Psoas muscle (tissue), 7 donors: ENCODE measurements at regions not wholly inside any gene's neighbourhood (a gene's known extent, or its start where the extent isn't known, plus 50 kb on each side); places are given as distances from the start of the nearest gene placed in this dataset.

Experiments
- ATAC-seq, 4 donors: fragments of 200-7000 bp; cut with Tn5 transposase; one replicate each; pipeline ENCODE4 v1.9.1; 2020; ENCODE audit warnings: moderate library complexity in 3 of 4, mild to moderate bottlenecking in 2 of 4
- DNase-seq, 2 donors: peaks; one replicate each; pipeline ENCODE4 v3.0.0-alpha.2; 2020
- H3K27ac ChIP-seq: fragments of 200-600 bp; one replicate; pipeline ENCODE4 v1.8.0; 2022
- H3K27me3 ChIP-seq, 3 donors: fragments of 200-600 bp in 1 of 3; one replicate each; pipeline versions ENCODE4 v1.6.1 to v1.8.0; 2013 to 2022; ENCODE audit warnings: low read length in 2 of 3, mild to moderate bottlenecking in 2 of 3, moderate library complexity in 1 of 3; ENCODE audit not compliant: insufficient read depth in 3 of 3
- H3K36me3 ChIP-seq, 2 donors: fragments of 200-600 bp in 1 of 2; one replicate each; pipeline versions ENCODE4 v1.6.1 to v1.8.0; 2013 to 2022; ENCODE audit warnings: low read depth in 1 of 2, mild to moderate bottlenecking in 1 of 2, moderate library complexity in 1 of 2; ENCODE audit not compliant: insufficient read depth in 1 of 2
- H3K4me1 ChIP-seq: fragments of 200-600 bp; one replicate; pipeline ENCODE4 v1.8.0; 2022
- H3K4me3 ChIP-seq: fragments of 200-600 bp; one replicate; pipeline ENCODE4 v1.8.0; 2022; ENCODE audit warnings: mild to moderate bottlenecking
- H3K9me3 ChIP-seq: fragments of 200-600 bp; one replicate; pipeline ENCODE4 v1.8.0; 2022
- WGBS, 3 donors: extraction: QIAGEN DNeasy Blood & Tissue Kit; methylation state at CpG; one replicate each; pipeline versions ENCODE4 v1.1.6 to v1.1.7; 2013; 5-methylcytosine and 5-hydroxymethylcytosine counted together
- intact Hi-C, 2 donors: fragments of 100-400 bp; cut with DNase I; formaldehyde crosslinking; loops; one replicate each; pipeline versions ENCODE4 v1.11.0 to v1.14.2; 2022
- TF ChIP-seq, protein P1 (sequence below): fragments of 200-600 bp; IDR thresholded peaks from one replicate; pipeline ENCODE4 v1.8.0; 2022; ENCODE audit warnings: antibody characterized with exemption
- donor health status: healthy with polysubstance abuse.
- donor health status: DM: no; HTN: no; CAD: no; lungs with moderate emphysema.
- donor health status: Bipolar disorder and iron deficiency.
- donor health status: healthy.
- donor health status: DM: yes; HTN: yes; CAD: no.
- donor health status: DM: no; HTN: no; CAD: no.
- donor health status: DM: yes; HTN: yes; CAD: no.

DNA sequence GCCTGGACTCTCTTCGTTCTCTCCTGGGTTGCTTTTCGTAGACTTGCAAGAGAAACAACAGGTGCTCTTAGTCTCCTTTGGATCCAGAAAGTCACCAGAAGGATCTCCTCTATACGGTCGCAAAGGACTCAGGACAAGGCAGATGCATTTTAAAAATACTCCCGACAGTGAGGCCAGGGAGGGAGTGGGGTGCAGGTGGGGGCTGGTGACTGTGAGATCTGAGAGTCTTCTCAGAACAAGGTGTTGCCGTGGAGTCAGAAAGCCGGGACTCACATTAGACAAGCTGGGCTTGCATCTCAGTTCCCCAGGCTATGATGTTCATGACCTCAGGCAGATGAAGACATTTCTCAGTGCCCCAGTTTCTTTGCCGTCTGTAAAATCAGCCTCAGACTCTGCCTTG is 507.2 kb downstream of the TCERG1L start:
- intact Hi-C loops = no loop called here
- no peak overlapping the region for H3K4me3 ChIP-seq
- DNase-seq (no peak), ATAC-seq (no peak)
- H3K4me1 ChIP-seq = no peaks in the 10 kb centered on the region
- H3K9me3 ChIP-seq = no peaks in the 10 kb centered on the region
- no peak overlapping the region for H3K27ac ChIP-seq
- no peaks in the 10 kb centered on the region for H3K27me3 ChIP-seq
- no peaks in the 10 kb centered on the region for H3K36me3 ChIP-seq
- TF ChIP-seq, protein P1, sequence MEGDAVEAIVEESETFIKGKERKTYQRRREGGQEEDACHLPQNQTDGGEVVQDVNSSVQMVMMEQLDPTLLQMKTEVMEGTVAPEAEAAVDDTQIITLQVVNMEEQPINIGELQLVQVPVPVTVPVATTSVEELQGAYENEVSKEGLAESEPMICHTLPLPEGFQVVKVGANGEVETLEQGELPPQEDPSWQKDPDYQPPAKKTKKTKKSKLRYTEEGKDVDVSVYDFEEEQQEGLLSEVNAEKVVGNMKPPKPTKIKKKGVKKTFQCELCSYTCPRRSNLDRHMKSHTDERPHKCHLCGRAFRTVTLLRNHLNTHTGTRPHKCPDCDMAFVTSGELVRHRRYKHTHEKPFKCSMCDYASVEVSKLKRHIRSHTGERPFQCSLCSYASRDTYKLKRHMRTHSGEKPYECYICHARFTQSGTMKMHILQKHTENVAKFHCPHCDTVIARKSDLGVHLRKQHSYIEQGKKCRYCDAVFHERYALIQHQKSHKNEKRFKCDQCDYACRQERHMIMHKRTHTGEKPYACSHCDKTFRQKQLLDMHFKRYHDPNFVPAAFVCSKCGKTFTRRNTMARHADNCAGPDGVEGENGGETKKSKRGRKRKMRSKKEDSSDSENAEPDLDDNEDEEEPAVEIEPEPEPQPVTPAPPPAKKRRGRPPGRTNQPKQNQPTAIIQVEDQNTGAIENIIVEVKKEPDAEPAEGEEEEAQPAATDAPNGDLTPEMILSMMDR = no peak
- WGBS, 3 donors = 68 to 78% (median 73%) methylated on average over 8 of the region's 8 CpGs

DNA sequence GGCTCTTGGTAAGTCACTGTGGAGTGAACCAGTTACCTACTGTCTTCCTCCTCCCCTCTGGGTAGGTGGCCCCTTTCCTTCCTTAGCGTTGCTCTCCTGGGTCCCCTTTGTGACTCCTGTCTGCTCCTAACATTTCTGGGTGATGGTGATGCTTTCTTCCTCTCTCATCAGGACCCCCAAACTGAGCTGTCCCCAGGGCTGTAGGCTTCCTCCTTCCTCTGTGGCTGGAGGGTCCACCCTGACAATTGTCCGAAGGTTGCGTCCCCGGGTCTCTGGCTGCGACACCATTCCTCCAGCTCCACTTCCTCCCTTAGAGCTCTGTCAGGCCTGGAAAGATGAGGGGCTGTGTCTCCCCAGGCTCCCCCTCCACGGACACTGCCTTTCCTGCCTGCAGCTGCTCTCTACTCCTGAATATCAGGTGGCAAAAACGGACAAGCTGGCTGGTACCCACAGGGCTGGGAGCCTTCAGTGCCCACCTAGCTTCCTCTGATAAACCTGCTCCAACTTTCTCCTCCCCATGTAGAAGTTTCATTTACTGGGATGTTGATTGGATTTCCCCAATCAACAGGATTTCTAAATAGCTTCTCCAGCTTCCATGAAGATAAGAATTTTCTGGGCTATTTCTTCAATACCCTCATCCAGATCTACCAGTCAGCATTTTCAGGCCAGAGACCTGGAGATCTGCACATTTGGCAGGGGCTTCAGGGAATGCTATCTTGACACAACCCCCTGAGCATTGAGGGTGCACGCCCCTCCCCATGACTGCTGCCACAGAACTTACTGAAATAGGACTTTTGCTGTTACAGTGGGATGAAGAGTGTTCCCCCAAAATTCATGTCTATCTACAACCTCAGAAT is 506.5 kb downstream of the TCERG1L start:
- Histone ChIP-seq H3K9me3 (no peaks in the 10 kb centered on the region), H3K36me3 (no peaks in the 10 kb centered on the region), H3K27ac (no peak overlapping the region), H3K4me1 (no peaks in the 10 kb centered on the region), H3K27me3 (no peaks in the 10 kb centered on the region), H3K4me3 (no peak overlapping the region)
- no peak for DNase-seq
- ATAC-seq = no peak
- intact Hi-C loops = no loop called here
- TF ChIP-seq, protein P1 = no peak
- 74 to 81% (median 78%) methylated on average over 8 of the region's 8 CpGs for WGBS, 3 donors

DNA sequence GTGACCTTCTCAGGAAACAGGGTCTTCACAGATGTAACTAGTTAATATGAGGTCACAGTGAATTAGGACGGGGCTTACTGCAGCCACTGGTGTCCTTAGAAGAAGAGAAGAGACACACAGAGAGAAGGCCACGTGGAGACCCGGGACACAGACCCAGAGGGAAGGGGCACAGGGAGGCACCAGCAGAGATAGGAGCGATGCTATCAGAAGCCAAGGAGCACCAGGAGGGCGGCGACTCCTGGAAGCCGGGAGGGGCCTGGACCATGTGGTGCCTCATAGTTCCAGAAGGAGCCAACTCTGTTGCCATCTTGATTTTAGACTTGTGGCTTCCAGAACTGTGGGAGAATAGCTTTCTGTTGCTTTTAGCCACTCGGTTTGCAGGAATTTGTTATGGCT is 505.9 kb downstream of the TCERG1L start:
- no peaks in the 10 kb centered on the region for H3K9me3 ChIP-seq
- no peak overlapping the region for H3K4me3 ChIP-seq
- no peaks in the 10 kb centered on the region for H3K36me3 ChIP-seq
- H3K27me3 ChIP-seq = no peaks in the 10 kb centered on the region
- no peak overlapping the region for H3K27ac ChIP-seq
- TF ChIP-seq, protein P1 = no peak
- H3K4me1 ChIP-seq = no peaks in the 10 kb centered on the region
- no peak for DNase-seq
- ATAC-seq = no peak
- intact Hi-C loops = no loop called here
- 75 to 87% (median 78%) methylated on average over 8 of the region's 8 CpGs for WGBS, 3 donors

DNA sequence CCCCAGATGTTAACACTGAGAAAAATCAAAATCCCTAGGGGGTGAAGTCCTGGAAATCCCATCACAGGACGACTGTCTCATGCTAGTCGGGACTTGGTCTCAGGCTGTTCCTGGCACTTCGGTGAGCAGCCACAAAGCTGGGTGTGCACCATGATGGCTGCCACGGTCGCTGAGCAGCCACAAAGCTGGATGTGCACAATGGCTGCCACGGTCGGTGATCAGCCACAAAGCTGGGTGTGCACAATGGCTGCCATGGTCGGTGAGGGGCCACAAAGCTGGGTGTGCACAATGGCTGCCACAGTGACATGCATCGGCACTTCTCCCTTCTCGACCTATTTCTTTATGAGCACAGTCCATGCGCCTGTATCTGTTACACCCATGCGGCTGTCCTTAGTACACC is 505.1 kb downstream of the TCERG1L start:
- H3K36me3 ChIP-seq = no peaks in the 10 kb centered on the region
- WGBS, 3 donors = 79 to 85% (median 83%) methylated on average over 12 of the region's 12 CpGs
- H3K9me3 ChIP-seq = no peaks in the 10 kb centered on the region
- H3K4me1 ChIP-seq = no peaks in the 10 kb centered on the region
- no peak overlapping the region for H3K4me3 ChIP-seq
- TF ChIP-seq, protein P1 = no peak
- DNase-seq = no peak
- H3K27me3 ChIP-seq = no peaks in the 10 kb centered on the region
- intact Hi-C loops = no loop called here
- ATAC-seq = no peak
- no peak overlapping the region for H3K27ac ChIP-seq

DNA sequence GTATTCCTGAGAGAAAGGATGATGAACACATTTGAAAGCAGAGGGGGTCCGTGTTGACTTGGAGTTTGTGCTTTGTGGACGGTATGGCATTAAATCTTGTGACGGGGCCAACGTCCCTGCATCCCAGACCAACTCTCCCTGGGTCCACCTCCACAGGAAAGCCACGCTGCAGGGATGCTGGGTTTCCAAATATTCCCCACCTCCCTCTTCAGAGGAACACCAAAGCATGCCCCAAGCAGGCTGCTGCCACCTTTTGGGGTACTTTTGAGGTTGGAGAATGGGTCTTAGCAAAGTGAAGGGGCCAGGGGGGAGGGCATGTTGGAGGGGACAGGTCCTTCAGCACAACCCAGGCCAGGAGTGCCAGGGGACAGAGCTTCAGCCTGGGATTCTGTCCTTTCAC is 504.4 kb downstream of the TCERG1L start:
- Histone ChIP-seq H3K27me3 (no peaks in the 10 kb centered on the region), H3K9me3 (no peaks in the 10 kb centered on the region), H3K4me1 (no peaks in the 10 kb centered on the region), H3K4me3 (no peak overlapping the region), H3K36me3 (no peaks in the 10 kb centered on the region), H3K27ac (no peak overlapping the region)
- WGBS, 3 donors = 64 to 75% (median 66%) methylated on average over 5 of the region's 5 CpGs
- DNase-seq (no peak), ATAC-seq (no peak)
- intact Hi-C loops = no loop called here
- TF ChIP-seq, protein P1 = no peak
